Right ventricle myocardium inferior (tissue), 1 donor: ENCODE measurements at regions not wholly inside any gene's neighbourhood (a gene's known extent, or its start where the extent isn't known, plus 50 kb on each side); places are given as distances from the start of the nearest gene placed in this dataset.
"Not testable (repeated sequence)": the region's sequence is repeated elsewhere in the genome, so short reads cannot be mapped to it uniquely, and the experiment has no call there.

ENCODE experiments used
- ATAC-seq: fragments of 200-7000 bp; cut with Tn5 transposase; one replicate; pipeline ENCODE4 v1.9.1; 2020; ENCODE audit warnings: mild to moderate bottlenecking, moderate library complexity
- DNase-seq: peaks from one replicate; pipeline ENCODE4 v3.0.0; 2021; ENCODE audit errors: missing footprints
- intact Hi-C: fragments of 100-400 bp; cut with DNase I; formaldehyde crosslinking; loops from one replicate; pipeline ENCODE4 v1.11.0; 2022
- donor health status: DM: no; HTN: yes; CAD: no; lungs with severe emphysema.

GRCh38 chr4:72895408-72895807, 174.1 kb downstream of the COX18 start:
- intact Hi-C loops, result no loop called here
- no peak for ATAC-seq
- no peak for DNase-seq

DNA sequence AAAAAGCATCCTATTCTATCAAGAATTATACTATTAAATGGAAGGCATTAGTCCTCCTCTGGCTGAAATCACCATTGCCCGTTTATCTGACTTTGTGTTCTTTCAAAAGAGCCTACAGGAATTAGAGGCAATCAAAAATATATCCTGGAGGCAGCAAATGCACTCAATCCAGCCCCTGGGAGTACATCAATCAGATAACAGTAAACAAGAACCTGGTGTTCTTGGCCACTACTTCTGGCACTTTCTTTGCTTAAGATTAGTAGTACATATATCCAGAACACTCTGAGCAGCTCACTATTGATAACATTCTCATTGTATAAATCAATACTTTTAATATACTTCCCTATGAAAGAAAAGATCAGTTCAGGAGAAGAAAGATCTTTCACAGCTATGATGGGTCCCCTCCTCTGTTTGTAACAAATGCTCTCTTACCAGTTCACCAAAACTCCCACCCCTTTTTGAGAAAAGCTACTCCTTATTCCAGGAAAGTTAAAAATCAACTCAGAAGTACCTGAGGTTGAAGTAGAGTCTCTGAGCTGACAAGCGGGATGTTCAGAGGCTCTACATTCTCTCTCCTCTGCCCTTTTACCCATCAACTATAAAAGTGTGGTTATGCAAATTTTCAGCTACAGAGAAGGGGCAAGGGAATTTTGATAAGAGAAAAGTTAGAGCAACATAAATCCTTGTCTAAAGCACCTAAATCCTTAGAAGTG, 176.0 kb downstream of the COX18 start:
- DNase-seq, result no peak
- intact Hi-C loops, result no loop called here
- ATAC-seq, result no peak

DNA sequence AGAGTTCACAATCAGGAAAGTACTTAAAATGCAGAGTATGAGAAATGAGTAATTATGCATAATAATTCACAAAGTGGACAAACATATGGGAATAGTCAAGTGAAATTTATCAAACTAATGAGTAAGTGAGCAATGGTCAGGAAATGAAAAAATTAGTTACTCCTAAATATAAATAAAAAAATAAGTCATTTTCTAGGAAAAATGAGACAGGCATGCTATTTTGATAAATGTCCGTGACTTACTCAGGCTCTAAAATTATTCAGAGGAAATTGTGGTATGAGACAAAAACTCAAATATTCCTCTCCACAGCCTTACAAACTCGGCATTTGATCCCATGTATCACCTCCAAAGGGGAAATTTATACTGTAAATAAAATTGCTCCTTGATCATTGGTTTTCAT, 181.2 kb downstream of the COX18 start:
- ATAC-seq (no peak), DNase-seq (no peak)
- intact Hi-C loops, result no loop called here

GRCh38 chr4:72887152-72887551, 182.4 kb downstream of the COX18 start:
- intact Hi-C loops, result no loop called here
- DNase-seq (no peak), ATAC-seq (no peak)

DNA sequence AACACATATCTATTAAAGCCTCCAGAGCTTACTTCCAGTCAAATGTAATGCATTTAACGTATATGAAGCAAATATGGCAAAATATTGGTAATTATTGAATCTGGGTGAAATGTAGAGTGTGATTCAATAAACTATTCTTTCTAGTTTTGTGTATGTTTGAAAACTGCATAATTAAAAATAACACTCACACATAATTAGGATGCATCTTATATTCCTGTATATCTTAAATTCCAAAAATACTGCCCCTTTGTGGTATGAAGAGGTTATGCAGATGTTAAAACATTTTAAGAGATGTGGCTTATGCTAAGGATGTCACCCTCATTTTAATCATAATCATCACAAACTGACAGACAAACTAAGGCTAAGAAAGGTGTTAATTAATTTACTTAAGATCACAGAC, 182.9 kb downstream of the COX18 start:
- ATAC-seq, result no peak
- DNase-seq, result no peak
- intact Hi-C loops, result no loop called here

GRCh38 chr4:72884225-72884624, 185.3 kb downstream of the COX18 start:
- intact Hi-C loops, DNase-seq, ATAC-seq: not testable (repeated sequence)

GRCh38 chr4:72876946-72877345, 192.6 kb downstream of the COX18 start:
- intact Hi-C loops, result no loop called here
- ATAC-seq (no peak), DNase-seq (no peak)

DNA sequence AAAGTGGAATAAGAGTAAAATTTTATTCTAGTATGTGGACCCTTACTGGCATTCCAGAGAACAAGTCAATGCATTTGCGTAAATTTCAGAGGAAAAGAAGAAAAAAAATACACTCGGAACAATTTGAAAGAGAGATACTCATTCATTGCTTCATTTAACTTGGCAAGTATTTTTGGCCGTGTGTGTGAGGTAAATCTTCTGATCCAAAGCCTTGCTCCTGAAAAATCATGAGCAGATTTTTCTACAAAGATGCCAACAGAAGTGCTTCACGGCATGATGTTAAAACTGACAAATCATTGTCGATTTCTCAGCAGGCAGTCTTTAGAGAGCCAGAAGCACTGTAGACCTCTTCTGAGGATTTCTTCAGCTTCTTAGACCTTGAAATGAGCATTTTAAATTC, 194.0 kb downstream of the COX18 start:
- no peak for ATAC-seq

GRCh38 chr4:72875138-72875537, 194.4 kb downstream of the COX18 start:
- no peak for DNase-seq
- ATAC-seq, result no peak
- intact Hi-C loops, result no loop called here

More for the DNA sequence above, 194.0 kb downstream of the COX18 start:
- no peak for DNase-seq
- intact Hi-C loops, result no loop called here

GRCh38 chr4:72864898-72865297, 204.6 kb downstream of the COX18 start:
- intact Hi-C loops, result no loop called here

GRCh38 chr4:72864277-72864676, 205.2 kb downstream of the COX18 start:
- intact Hi-C loops, ATAC-seq, DNase-seq: not testable (repeated sequence)

More at GRCh38 chr4:72864898-72865297, 204.6 kb downstream of the COX18 start:
- no peak for DNase-seq
- no peak for ATAC-seq

DNA sequence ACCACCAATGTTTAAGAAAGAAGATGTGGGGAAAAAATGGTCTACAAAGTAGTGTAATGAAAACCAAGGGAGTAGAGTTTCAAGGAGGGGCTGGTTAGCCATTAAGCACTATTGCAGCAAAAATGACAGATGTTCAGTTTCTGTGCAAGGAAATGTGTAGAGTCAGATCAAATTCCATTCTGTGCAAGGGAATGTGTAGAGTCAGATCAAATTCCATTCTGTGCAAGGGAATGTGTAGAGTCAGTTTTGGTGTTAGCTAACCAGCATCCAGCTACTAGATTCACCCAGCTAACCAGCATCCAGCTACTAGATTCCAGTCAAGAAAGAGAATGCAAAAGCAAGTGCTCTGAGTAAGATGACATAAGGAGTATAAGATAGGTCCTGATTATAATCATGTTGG, 208.8 kb downstream of the COX18 start:
- intact Hi-C loops, result no loop called here
- DNase-seq, result no peak
- ATAC-seq, result peak; percentile 23

- intact Hi-C loops, result no loop called here
- ATAC-seq (no peak), DNase-seq (no peak)
Measured at GRCh38 chr4:72858328-72858727, 211.2 kb downstream of the COX18 start.

DNA sequence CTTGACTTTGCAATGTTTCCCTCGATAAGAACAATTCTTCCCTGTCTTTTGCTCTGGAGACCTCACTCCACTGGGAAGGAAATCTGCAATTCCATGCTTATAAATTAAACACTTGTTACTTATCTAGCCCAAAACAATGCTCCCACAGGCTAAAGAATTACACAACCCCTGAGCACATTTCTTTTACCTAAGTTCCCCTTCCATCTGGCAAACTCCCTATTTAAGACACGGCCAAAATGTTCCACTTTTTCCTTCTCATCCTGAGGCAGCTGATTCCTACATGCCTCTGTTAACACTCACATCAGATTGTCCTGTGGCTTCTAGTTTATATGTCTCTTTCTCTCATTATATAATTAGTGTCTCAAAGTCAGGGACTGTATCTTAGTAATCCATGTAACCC, 211.7 kb downstream of the COX18 start:
- DNase-seq, result no peak
- intact Hi-C loops, result no loop called here
- ATAC-seq, result peak; percentile 34

GRCh38 chr4:72857216-72857615, 212.3 kb downstream of the COX18 start:
- intact Hi-C loops, result no loop called here
- ATAC-seq, result no peak
- DNase-seq, result no peak

GRCh38 chr4:72846280-72847111, 223.0 kb downstream of the COX18 start:
- DNase-seq, result no peak
- intact Hi-C loops, result no loop called here
- ATAC-seq, result no peak

DNA sequence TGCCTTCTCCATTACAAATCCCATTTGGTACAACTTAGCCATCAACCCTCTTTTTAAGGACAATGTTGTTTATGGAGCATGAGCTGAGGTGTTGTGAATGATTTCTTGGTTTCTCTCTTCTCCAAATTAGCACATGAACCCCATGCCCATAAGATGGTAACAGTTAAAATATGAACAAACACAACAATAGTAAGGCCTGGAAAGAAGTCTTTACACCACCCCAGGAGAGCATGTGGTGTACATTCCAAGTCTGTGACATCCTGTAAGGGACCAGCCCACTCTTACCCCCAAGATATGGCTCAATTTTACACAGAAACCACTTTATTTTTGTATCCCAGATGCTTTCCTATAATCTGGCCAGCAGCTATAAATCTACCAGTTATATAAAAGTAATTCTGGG, 226.1 kb downstream of the COX18 start:
- DNase-seq (no peak), ATAC-seq (no peak)
- intact Hi-C loops, result no loop called here

DNA sequence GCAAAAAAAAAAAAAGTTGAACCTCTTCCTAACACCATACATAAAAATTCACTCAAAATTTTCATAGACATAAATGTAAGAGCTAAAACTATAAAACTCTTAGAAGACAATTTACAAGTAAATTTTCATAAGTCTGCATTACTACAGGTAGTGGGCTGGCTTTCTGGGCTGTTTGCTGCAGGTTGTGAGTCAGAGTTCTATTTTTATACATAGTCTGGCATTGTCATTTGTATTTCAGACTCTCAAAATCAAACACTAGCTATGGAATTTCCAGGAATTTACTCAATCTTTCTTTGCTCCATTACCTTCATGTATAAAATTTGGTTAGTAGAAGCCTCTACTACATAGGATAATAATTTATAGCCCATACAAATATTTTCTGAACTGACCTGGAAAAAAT, 227.2 kb downstream of the COX18 start:
- no peak for DNase-seq
- ATAC-seq, result no peak
- intact Hi-C loops, result no loop called here

GRCh38 chr4:72840166-72840565, 229.3 kb downstream of the COX18 start:
- ATAC-seq, intact Hi-C loops, DNase-seq: not testable (repeated sequence)

DNA sequence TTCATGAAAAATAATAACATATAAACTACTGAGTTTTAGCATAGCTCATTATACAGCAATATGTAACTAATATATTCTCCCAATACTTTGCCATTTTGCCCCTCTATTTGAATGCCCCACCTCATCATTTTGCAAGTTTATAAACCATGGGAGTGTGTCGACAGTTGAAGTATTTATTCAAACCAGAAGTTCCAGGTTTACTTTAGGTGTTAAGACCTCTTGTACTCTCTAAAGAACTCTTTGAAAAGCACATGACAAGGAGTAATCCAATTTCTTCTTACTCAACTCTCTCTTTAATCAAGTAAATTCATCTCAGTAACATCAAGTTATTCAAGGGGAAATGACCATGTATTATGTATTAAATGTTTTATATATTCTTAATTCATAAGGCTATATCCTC, 240.7 kb downstream of the COX18 start:
- intact Hi-C loops, result no loop called here
- no peak for ATAC-seq
- DNase-seq, result no peak
